ENCODE measurements at regions not wholly inside any gene's neighbourhood (a gene's known extent, or its start where the extent isn't known, plus 50 kb on each side); places are given as distances from the start of the nearest gene placed in this dataset.

DNA sequence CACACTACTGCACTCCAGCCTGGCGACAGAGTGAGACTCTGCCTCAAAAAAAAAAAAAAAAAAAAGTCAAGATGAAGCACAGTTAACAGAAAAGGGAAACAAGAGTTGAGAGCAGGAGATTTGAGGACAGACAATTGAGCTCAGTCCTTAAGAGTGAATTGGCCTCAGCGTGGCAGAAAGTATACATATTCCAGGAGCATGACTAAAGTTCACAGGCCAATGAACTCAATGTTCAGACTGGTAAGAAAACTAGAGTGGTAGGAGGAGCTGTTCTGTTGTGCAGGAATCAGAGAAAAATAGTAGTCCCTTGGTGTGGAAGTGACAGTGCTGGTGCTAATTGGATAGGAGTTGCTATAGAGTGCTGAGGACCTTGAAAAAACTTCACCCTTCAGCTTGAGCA is 60.0 kb downstream of the NRN1 start:
- DNase-seq (ENCODE audit: low read depth): no peak

- DNase-seq (ENCODE audit: low read depth): no peak
Observed at GRCh38 chr6:5946181-5946580, 60.5 kb downstream of the NRN1 start.

DNA sequence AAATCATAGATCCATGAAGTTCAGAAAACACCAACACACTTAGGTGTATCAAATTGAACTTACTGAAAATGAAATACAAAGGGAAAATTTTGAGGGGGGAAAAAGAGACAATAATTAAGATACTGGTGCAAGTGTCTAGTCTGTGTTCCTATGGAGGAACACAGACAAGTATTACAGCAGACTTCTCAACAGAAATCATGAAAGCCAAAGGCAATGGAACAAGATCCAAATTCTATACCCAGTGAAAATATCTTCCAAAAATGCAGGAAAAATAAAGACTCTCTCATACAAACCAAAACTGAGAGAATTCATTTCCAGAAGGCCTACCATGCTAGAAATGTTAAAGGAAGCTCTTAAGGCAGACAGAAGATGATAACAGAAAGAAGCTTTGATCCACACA is 63.1 kb downstream of the NRN1 start:
- DNase-seq (ENCODE audit: low read depth): no peak

GRCh38 chr6:5942591-5942990 is 64.1 kb downstream of the NRN1 start:
- DNase-seq (ENCODE audit: low read depth): no peak

- no peak for DNase-seq (ENCODE audit: low read depth)
Observed at GRCh38 chr6:5941188-5941587, 65.5 kb downstream of the NRN1 start.

GRCh38 chr6:5938934-5939333 is 67.8 kb downstream of the NRN1 start:
- no peak for DNase-seq (ENCODE audit: low read depth)

GRCh38 chr6:5937936-5938706 is 68.6 kb downstream of the NRN1 start:
- no peak for DNase-seq (ENCODE audit: low read depth)

DNA sequence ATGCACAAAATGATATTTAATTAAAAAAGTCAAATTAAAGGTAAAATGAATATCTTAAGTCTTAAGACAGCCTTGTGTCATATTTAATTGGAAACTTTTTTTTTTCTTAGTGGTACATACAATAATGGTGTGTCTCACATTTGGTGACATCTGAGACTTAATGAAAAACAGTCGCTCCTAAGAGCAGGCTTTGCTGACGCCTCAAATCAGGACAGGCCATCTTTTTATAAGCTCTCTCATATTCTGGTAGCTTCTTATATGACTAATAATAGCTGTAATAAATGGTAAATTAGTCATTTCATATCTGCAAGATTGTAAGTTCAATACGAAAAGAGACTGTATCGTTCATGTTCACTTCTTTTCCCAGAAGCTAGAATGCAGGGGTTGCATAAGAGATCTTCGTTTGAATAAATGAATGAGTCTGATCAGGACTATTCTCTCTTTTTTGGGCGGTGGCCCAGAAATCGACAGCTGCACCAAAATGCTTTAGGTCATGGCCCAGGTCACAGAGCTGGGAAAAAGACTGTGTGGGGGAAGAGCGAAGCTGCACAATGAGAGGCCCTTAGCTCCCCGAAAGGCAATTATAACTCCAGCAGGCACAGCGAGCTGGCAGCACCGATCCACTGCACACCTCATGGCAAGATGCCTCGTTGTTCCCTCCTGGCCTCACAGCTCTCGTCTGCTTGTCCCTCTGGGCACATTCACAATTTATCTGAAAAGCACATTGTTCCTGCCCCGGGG is 69.4 kb downstream of the NRN1 start:
- DNase-seq (ENCODE audit: low read depth): no peak

GRCh38 chr6:5936631-5937030 is 70.1 kb downstream of the NRN1 start:
- no peak for DNase-seq (ENCODE audit: low read depth)

DNA sequence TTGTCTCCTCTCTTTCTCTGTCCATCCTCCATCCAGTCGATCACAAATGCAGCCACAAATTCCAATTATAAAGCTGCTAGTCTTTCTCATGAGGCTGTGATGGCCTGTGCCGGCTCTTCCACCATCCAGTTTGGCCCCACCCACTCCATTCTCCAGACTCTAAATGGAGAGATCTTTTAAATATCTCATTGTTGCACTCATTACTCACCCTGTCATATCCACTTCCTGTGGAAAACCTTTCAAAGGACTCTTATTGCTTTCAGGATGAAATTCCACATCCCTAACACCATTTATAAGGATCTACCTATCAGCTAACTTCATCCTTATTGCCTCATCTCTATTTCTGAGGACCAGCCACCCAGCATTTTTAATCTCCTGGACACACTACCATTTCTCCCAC is 70.6 kb downstream of the NRN1 start:
- no peak for DNase-seq (ENCODE audit: low read depth)

- no peak for DNase-seq (ENCODE audit: low read depth)
Observed at GRCh38 chr6:5930968-5931367, 75.8 kb downstream of the NRN1 start.

- DNase-seq (ENCODE audit: low read depth): no peak
Observed at GRCh38 chr6:5930143-5930770, 76.5 kb downstream of the NRN1 start.

- no peak for DNase-seq (ENCODE audit: low read depth)
Observed at GRCh38 chr6:5923840-5924239, 82.9 kb downstream of the NRN1 start.

- no peak for DNase-seq (ENCODE audit: low read depth)
Observed at GRCh38 chr6:5922230-5922629, 84.5 kb downstream of the NRN1 start.

DNA sequence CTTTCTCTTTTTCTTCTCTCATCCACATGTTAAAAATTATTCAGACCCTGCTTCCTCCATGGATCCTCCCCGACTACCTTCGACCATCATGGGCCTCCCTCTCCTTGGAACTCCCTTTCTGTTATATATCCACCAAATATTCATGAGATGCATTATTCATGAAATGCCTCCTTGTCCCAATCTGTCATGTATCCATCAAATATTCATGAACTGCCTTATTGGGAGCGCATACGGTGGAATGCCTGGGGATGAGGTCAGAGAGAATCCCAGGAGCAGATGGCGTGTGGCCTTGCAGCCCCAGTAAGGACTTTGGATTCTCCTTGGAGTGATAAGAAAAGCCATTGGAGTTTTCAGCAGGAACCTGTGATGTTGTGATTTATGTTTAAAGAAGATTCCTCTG is 97.0 kb downstream of the NRN1 start:
- DNase-seq (ENCODE audit: low read depth): no peak

DNA sequence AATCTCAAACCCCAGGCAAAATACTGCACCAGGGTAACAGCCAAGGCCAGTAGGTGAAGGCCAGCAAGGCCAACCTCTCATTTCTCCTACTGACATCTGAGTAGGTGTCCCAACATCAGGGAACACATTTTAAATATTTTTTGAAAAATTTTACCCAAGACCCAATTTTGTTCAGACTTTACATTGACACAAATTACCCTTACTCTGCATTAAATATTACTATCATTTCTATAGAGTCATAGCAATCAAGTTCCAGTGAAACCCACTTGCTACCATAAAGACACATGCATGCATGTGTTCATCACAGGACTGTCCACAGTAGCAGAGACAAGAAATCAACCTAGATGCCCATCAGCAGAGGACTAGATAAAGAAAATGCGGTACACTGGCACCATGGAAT is 99.9 kb downstream of the NRN1 start:
- DNase-seq (ENCODE audit: low read depth): no peak

DNA sequence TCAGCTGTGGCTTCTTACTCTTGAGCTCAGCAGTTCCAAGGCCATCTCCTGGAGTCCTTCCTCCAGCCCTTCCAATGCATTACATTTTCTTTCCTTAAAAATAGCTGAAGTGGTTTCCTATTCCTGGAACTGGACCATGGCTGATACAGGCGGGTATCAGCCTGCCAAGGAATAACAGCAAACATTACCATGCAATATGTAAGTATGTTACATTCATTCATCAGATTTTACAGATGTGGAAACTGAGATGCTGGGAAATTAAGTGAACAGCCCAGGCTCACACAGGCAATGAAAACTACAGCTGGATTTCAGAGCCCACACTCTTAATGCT is 100.4 kb downstream of the NRN1 start:
- no peak for DNase-seq (ENCODE audit: low read depth)

DNA sequence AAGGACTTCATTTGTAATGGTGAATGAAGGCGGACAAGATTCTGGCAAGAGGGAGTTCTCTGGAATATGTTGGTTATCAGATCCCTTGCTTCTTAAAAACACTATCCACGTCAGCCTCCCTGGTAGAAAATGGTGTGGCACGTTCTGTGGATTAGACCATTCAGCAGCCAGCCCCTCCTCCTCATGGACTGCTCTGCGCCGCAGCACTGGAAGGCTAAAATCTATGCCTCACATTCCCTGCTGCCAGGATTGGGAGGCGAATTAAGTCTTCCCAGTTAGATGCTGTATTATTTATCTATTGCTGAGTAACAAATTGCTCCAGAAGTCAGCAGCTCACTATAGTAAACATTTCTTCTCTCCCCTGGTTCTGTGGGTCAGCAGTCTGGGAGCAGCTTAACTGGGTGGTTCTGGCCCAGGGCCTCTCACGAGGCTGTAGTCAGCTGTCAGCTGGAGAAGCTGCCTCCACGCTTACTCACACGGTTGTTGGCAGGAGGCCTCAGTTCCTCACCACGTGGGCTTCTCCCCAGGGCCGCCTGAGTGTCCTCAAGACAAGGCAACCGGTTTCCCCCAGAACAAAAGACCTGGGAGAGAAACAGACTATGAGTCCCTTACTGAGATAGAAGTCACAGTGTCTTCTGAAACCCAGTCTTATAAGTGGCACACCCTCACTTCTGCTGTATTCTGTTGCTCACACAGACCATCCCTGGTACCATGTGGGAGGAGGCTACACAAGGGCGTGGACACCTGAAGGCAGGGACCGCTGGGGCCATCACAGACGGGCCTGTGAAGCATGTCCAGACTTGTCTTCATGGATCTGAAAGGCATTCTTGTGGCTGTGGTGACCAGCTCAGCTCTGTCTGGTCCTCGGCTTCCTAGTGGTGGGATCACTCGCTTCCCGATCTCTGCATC is 101.0 kb downstream of the NRN1 start:
- no peak for DNase-seq (ENCODE audit: low read depth)

DNA sequence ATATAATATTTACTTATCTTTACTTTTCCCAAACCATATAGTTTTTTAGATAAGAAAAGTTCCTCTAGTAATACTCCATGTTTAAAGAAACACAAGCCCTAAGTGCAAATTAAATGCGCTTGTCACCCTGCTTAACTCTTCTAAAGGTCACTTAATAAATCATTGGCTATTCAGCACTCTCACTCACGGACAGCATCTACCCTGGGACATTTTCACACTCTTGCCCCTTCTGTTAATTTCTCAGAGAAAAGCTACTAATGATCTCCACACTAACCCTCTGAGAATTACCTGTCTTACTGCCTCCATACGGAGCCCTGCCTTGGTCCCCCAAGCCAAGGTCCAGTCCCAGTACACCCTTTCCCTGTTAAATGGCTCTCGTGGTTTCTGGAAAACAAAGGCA is 102.2 kb downstream of the NRN1 start:
- DNase-seq (ENCODE audit: low read depth): no peak

DNA sequence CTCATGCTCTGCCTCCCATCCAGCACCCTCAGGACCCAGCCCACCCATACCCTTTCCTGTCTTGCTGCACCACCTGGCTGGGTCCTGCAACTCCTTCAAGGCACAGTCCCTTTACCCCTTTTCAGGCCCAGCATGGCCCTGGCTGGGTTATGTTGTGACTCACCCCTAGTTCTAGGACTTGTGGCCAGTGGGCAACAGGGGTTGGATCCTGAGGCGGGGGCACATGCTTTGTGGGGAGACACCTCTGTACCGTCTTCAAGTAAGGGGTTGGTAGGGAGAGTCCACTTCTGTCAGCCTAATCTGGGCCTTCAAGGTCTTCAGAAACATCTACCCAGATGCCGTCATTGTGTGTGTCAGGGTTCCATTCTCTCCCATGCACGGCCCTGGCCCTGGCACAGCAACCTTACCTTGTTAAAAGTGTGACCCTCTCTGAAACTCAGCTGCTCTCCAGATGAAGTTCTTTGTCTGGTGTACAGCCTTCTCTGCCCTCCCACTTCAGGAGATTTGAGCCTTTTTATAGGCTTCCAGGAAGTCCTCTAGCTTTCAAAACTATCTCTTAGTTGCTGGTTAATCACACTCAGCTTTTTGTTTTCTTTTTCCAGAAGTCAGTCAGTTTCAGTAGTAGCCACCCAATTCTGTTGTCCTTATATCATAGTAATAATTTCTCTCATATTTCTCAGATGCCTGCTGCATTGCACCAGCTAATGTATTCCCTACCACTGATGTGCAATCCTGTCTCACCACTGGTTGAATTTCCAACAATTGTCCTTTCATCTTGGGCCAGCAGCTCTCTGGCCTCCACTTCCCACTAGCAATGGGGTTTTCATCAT is 107.3 kb downstream of the NRN1 start:
- DNase-seq (ENCODE audit: low read depth): no peak

- DNase-seq (ENCODE audit: low read depth): no peak
Observed at GRCh38 chr6:5898563-5898962, 108.2 kb downstream of the NRN1 start.

- no peak for DNase-seq (ENCODE audit: low read depth)
Observed at GRCh38 chr6:5898102-5898501, 108.6 kb downstream of the NRN1 start.

Data from stimulated activated CD8-positive, alpha-beta memory T cell treated with anti-CD3 and anti-CD28 coated beads, Interleukin-12 subunit alpha, Interleukin-12 subunit beta, amount 100 ng/mL, for 4 hours (primary cell).